ENCODE measurements at regions not wholly inside any gene's neighbourhood (a gene's known extent, or its start where the extent isn't known, plus 50 kb on each side); places are given as distances from the start of the nearest gene placed in this dataset.

DNA sequence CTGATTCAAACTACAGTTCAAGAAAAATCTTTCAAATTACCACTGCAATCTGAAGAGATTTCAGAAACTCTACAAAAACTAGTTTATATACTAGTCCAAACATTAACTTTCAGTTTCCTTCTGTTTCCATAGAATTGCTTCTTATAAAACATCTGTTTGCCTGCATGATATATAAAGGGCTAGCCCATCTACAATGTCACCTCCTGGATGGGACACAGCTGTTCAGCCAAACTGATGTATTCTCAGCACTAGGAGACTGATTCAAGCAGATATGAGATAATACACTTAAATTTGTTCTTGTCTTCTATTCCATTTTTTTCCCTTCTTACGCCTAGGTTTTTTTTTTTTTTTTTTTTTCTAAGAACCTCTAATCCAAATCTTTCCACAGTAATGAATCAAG lies 1569.7 kb upstream of the IGFBP7 start:
- DNase-seq, result no peak

DNA sequence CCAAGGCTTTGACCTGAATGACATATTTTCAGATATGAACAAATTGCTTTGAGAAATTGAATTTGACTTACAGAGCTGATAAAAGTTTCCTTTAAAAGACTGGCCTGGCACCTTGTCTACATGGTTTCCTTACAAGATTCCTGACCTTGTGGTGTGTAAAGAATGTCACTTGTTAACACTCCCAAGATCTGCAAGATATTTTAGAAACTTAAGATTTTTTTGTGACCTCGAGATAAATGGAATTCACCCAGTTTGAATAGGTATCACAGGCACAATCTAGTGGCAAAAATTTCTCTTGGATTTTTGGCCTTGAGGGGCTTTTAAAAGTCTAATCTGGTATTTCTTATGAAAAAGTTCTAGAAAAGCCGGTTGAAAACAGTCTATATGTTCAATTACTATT lies 1568.9 kb upstream of the IGFBP7 start:
- no peak for DNase-seq

DNA sequence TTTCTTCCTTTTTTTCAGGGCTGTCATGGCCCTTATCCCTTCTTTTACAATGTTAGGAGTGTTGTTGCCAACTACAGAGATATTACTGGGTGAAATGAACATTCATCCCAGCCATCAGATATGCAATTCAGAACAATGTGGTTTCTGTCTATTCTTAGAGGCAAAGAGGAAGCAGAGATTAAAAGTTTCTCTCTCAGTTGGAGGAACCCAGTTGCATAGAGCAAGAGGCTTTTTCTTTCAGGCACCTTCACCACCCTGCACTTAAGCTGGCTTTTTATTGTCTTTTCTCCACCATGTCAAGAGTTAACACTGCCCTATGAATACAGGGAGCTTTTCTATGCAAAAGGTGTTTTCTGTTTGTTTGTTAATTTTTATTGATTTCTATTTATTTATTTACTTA lies 1559.6 kb upstream of the IGFBP7 start:
- no peak for DNase-seq

DNA sequence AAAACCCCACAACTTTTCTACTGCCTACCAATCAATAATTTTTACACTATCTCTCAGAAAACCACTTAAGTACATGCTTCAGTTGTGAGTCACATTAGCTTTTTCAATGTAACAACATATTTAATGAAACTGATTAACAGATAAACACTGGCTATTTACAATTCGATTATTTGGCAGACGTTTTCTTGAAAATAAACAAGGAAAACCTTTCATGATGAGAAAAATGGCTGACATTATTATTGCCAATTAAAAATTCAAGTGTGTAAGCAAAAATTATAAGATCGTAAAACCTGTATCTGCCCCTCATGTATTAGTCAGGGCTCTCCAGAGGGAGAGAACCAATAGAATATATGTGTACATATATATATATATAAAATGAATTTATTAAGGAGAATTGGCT lies 1555.5 kb upstream of the IGFBP7 start:
- no peak for DNase-seq

DNA sequence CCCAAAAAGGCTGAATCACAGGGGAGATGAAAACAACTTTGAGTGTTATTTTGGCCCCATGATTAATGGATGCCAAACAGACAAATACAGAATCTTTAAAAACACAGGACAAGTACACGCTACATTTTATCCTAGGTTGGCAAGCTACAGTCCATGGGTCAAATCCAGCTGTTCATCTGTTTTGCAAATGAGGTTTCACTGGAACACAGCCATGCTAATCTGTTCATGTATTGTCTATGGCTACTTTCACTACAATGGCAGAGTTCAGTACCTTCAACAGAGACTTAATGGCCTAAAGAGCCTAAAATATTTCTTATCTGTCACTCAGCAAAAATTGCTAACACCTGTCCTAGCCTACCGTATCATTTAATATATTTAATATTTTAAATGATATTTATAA lies 1548.5 kb upstream of the IGFBP7 start:
- no peak for DNase-seq

DNA sequence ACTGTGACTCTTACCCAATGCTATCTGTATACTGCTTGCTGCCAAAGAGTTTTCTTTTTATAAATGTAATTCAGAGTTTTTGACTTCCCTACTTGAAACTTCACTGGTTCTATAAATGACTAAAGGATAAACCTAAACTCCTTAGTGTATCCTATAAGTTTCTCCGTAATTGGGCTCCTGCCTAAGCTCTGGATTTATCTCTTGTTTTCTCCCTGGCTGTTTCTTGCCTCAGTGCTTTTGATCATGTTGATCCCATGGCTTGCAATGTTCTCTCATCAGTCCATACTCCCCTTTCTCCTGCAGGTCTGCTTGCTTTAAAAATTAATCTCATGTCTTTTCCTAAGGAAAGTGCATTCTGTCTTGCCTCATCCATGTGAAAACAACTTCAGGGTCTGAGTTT lies 1543.1 kb upstream of the IGFBP7 start:
- DNase-seq, result no peak

DNA sequence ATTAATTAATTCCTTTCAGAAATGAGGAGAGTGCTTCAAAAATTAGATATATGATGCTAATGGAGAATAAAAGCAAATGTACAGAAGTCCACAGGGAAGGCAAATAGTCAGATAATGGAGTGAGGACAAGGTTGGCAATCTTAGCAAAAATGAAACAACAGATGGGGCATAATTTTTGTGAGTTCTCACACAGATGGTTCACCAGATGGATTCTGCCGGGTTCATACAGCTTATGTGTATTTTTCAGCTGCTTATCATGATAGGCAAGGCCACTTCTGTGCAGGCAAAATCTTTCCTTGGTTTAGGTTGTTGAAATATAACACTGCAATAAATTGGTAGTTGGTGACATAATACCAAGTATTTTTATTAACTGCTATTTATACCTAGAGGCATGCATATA lies 1539.0 kb upstream of the IGFBP7 start:
- DNase-seq, result no peak

DNA sequence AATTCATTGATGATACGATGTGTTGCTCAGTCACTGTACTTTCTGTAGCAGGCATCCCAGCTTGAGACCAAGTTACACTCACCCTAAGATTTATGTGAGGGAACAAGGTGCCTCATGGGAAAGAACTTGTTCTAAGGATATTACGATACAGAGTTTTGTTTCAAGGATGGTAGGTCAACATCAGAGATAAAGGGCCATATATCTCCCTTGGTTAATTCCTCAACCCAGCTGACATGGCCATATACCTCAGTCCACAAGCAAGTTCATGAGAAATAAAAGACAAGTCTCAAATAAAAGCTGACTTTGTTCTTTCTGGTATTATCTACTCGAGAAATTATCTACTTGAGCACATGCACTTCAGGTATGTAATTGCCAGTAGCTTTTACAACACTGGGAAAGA lies 1535.9 kb upstream of the IGFBP7 start:
- no peak for DNase-seq

DNA sequence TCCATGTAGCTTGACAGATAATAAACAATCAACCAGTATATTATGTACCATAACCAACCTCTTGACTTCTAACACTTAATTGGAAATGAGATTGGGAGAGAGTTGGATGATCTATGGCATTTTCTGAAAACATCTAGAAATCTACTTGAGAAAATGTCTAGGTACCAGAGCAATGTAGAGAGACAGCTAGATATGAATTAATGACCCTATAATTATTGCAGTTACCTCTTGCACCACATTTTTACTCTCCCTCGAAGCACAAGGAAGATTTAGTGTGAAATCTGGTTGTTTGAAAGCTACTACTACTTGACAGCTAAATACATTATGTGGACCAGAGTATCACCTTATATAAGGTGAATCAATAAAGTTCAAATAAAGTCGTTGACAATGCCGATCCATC lies 1534.4 kb upstream of the IGFBP7 start:
- DNase-seq, result no peak

DNA sequence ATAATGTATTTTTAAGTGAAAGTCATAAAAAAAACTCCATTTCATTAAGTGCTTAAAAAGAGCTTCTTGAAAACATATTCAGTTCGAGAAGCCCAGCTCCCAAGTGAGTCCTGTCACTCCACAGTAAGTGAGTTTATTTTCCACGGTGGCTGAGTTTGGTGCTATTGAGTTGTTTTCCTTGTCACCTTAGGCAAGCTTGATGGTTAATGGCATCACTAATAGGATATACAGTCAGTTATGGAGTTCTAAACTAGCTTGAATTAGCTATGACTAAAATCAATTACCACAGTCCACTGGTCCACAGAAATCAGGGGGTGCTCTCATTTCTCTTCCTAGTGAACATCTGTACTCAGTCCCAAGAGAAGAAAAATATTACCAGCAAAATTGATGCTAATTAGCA lies 1526.2 kb upstream of the IGFBP7 start:
- no peak for DNase-seq

DNA sequence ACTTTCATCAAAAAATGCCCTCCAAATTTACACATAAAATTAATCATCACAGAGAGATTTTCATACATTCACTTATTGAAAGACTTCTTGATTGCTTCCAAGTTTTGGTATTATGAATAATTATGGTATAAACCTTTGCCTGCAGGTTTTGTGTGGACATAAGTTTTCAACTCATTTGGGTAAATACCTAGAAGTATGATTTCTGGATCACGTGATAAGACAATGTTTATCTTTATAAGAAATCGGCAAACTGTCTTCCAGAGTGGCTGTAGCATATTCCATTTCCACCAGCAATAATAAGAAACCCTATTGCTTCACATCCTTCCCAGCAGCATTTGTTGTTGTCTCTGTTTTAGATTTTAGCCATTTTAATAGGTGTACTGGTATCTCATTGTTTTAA lies 1507.0 kb upstream of the IGFBP7 start:
- DNase-seq, result no peak

DNA sequence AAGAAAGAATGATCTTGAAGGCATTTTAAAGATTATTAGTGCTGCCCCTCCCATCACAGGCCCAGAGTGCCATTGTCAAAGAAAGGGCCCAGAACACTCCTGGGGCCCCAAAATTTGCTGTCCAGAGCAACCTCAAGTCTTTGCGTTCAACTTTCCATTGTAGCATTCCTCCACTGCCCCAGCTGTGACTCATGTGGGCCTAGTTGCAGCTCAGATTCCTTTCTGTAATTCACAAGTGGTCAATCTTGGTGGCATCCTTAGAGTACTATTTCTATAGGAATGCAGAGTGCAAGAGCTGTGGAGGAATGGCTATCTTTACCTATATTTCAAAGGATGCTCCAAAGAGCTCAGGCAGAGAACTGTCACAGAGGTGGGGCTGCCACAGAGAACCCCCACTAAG lies 1500.8 kb upstream of the IGFBP7 start:
- DNase-seq, result peak; percentile 55

DNA sequence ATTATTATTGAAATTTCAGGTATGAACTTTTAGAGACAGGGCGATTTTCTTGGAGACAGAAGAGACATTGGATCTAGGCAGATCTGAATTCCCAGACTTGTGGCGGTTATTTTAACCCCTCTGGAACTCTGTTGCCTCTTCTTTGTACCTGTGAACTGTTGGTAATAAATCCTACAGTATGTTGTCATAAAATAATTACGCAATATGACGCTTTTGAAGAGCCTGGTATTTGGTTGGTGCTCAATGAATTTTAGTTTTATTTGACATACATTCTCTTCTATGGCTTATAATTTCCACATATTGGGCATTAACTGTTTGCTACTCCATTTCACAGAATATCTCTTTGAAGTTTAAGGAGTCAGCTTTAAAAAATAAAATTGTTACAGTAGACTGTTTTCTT lies 1496.1 kb upstream of the IGFBP7 start:
- DNase-seq, result no peak

DNA sequence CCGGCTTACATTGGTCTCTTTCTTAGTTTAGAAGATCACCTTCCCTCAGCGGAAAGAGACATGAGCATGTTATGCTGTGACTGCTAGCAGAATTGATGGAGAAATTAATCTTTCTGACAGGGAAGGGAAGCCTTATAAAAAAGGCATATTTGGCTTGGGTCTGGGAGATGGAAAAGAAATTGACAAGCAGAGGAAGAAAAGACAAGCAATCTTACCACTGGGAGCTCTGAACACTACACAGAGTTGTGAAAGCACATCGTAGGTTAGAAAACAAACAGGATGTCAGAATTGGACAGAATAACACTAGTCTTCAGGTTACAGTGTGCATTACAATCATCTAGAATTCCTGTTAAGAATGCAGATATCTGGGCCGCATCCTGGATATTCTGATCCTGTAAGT lies 1493.8 kb upstream of the IGFBP7 start:
- no peak for DNase-seq

DNA sequence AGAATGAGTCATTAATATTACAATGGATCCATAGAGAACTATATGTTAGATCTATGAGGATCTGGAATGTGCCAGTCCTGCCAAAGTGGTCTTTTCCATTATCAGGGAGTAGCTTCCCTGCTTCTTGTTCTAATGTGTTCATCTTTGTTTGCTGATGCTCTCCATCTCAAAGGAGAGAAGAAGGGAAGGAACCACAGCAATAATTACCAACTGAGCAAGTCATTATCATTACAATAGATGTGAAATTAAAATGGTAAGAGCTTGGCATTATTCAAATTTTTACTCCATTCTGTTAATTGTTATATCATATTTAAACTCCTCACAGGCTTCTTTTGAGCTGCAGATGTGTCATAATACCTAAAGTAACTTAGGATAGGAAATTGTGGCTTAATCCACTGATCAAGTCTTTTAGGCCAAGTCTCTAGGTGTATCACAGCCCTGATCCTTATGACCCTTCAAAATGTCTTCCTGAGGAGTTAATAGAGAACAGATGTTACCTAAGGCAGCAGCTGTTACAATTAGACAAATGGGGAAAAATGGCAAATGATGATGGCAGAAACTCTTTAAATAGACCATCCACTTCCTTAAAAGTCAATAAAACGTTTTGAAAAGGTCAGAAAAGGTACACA lies 1492.7 kb upstream of the IGFBP7 start:
- no peak for DNase-seq

DNA sequence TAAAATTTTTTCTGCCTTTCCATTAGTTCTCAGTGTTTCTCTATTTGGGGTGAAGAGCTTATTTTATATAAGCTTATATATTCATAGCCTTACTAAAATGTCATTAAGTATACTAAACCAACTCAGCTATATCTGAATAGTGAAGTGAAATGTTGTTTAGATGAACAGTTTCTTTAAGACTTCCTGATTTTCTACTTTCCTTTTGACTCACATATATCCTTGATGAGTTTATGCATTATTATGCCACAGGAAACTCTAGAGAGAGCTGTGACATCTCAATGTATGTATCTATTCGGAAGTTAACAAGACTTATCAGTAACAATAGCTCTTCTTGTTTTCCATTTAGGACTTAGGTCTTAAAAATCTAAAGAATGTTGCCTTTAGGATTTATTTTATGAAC lies 1491.8 kb upstream of the IGFBP7 start:
- DNase-seq, result no peak

DNA sequence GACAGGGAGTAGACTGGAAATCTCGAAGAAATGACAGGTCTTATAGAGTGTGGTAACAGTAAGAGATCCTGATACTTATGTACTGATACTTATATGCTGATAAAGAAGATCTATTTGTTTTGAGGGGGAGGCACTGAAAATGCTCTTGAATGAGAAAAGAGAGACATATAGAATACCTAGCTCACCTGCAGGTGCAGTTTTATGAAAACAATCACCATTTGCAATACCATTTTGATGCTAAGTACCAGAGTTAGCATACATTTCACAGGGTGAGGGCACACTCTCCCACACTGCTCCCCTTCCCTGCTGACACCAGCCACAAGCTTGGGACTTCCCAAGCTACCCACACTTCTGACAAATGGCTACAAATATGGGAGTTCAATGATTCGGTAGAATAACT lies 1490.1 kb upstream of the IGFBP7 start:
- no peak for DNase-seq

DNA sequence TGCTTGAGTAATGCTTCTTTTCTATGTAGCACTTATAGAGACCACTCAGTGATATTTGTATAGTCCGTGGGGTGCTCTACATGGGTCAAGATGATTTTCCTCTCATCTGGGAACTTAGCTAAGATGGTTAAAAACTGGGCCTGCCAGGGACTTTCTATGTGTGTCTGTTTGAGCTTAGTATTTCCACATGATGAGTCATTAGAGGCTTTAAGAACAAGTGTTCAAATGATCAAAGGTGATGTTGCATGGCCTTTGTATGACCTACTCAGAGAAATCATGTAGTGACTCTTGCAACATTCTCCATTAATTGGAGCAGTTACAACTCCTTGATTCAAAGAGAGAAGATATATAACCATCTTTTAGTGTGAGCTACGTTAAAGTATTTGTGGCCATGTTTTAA lies 1480.5 kb upstream of the IGFBP7 start:
- DNase-seq, result no peak

DNA sequence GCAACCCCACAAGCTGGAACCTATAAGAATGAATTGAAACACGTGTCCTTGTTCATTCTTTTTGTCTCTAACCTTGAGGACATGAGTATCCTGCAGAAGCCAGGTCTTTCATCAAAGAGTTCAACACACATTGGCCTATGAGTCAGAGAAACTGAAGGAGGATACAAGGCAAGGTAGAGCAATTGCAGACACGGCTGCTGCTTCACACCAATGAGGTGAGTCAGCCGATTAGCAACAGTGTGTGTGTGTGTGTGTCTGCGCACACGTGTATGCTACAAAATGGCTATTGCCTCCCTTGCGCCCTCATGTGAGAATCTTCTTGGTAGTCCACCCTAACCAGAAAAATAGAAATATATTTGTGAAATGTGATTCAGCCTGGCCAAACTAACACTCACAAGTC lies 1477.7 kb upstream of the IGFBP7 start:
- DNase-seq, result peak; percentile 82

DNA sequence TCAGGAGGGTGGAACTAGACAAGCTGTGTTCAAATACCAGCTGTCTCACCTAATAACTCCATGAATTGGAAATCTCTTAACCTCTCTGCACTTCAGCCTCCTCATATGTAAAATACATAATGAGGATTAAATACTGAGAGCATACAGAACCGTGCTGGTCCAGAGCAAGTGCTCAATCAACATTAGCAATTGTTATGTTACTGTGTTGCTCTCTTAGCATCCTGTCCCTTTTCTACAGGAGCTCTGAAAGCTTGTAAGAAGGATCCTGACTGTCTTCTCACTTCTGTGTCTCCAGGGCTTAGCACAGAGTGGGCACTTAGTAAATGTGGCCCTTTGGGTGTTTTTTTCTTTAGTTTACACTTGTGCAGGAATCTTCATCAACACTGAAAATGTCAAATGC lies 1456.1 kb upstream of the IGFBP7 start:
- DNase-seq, result no peak

DNA sequence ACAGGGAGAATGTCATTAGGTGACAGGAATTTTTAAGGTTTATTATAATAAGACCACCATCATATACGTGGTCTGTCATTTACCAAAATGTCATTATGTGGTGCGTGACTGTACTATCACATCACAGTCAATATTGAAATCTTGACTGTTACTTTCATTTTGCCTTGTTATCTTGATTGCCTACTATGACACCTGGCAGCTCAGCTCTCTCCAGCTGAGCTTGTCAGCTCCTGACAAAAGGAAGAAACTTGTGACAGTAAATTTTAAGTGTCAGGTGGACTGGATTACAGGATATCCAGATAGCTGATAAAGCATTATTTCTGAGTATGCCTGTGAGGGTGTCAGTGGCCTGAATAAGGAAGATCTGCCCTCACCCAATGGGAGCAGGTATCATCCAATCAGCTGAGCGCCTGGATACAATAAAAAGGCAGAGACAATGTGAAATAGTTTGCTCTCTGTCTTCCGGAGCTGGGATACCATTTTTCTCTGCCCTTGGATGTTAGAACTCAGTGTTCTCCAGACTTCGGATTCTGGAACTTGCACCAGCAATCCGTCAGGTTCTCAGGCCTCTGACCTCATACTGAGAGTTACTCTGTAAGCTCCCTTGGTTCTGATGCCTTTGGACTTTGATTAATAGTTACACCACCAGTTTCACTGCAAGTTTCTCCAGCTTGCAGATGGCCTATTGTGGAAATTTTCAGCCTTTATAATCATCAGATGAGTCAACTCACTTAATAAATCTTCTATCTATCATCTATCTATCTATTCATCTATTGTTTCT lies 1454.7 kb upstream of the IGFBP7 start:
- no peak for DNase-seq

DNA sequence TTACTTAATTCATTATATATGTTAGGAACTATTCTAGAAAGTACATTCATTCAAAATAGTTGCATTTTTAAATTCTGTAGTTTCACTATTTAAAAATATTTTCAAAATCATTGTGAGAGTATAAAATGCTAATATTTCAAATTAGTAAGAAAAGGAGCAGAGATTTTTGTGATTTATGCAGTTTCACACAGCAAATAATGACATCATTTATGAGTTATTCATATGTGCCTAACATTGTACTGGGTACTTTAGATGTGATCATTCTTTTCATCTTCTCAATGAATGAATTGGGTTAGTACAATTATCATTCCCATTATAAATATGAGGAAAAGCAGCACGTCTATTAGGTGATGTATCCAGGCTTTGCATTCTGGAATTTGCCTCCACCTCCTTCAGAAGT lies 1451.0 kb upstream of the IGFBP7 start:
- DNase-seq, result no peak

DNA sequence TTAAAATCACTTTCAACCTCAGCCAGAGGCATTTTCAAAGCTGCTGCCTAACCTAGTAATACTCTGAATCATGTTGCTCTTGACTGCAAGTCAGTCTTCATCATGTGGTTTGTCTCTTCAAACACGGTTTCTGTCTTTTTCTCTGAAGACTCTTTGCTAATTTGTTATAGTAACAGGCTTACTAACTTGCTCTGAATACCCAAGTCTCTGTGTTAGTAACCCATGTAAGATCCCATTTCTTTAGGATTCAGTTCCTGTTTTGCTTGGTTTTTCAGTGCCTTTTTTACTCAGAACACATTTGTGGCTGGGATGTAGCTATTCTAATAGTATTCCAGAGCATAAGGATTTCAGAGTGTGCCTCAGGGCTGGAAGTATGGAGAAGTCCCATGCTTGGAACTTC lies 1450.6 kb upstream of the IGFBP7 start:
- DNase-seq, result no peak

DNA sequence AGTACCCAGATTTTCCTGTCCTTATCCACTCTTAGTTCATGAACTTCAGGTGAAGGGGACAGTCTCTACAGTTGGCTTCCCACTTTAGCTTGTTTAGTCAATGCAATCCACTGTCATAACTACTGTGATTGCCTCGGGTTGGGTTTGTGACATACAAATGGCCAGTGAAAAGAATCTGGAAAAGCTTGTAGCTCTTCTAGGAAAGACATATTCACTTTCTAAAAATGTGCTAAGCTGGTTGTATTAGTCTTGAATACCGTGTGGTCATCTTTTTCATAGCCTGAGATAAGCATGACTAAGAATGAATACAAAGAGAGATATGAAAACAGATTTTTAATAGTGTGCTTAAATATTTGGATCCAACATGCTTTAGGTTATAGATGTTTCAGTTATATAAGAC lies 1443.5 kb upstream of the IGFBP7 start:
- DNase-seq, result no peak

DNA sequence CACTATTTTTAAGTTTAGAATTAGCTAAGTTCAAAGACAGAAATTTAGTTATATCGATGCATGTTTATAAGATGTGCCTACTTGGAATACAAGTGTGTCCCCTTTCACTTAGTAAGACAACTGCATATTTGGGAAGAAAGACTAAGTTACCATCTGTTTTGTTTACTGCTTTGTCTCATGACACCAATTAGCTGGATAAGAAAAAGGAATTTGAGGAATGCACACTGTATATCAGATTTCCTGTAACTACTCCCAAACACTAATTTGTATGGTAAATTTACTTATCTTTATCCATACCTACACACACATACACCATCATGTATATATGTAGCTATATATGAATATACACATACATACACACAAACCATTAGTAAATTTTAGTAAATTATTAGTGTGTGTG lies 1442.8 kb upstream of the IGFBP7 start:
- no peak for DNase-seq
